Esophagus muscularis mucosa (tissue), 4 donors: ENCODE measurements at regions not wholly inside any gene's neighbourhood (a gene's known extent, or its start where the extent isn't known, plus 50 kb on each side); places are given as distances from the start of the nearest gene placed in this dataset.

ENCODE experiments used
- CTCF ChIP-seq, 3 experiments: fragments of 200-600 bp in 2 of 3; fragments of 450-650 bp in 1 of 3; sonication (generic) in 2 of 3; IDR thresholded peaks; one replicate each; pipeline ENCODE4 v1.5.1; 2017 to 2019; ENCODE audit warnings: antibody characterized with exemption in 3 of 3, mild to moderate bottlenecking in 2 of 3, moderate library complexity in 1 of 3
- EP300 ChIP-seq: sonication (generic); formaldehyde crosslinking; IDR thresholded peaks from one replicate; pipeline ENCODE4 v1.6.1; 2017; ENCODE audit warnings: antibody characterized with exemption
- POLR2A ChIP-seq: fragments of 450-650 bp; IDR thresholded peaks from one replicate; pipeline ENCODE4 v1.6.1; 2017; ENCODE audit warnings: antibody characterized with exemption, moderate library complexity, mild to moderate bottlenecking, low read depth
- POLR2AphosphoS5 ChIP-seq, 2 donors: sonication (generic); formaldehyde crosslinking; IDR thresholded peaks; one replicate each; pipeline ENCODE4 v1.6.1; 2017; ENCODE audit warnings: antibody characterized with exemption in 2 of 2

GRCh38 chr5:106189121-106189809 lies 1481.5 kb downstream of the EFNA5 start:
- no peak for TF ChIP-seq POLR2A
- no peak for TF ChIP-seq CTCF (IDR thresholded peaks at IDR 0.05)
- TF ChIP-seq POLR2AphosphoS5 (IDR thresholded peaks at IDR 0.05), result no peak
- TF ChIP-seq EP300, result no peak
